Adipocyte (in vitro differentiated cells): ENCODE measurements at regions not wholly inside any gene's neighbourhood (a gene's known extent, or its start where the extent isn't known, plus 50 kb on each side); places are given as distances from the start of the nearest gene placed in this dataset.
"Not testable (repeated sequence)": the region's sequence is repeated elsewhere in the genome, so short reads cannot be mapped to it uniquely, and the experiment has no call there.

ENCODE experiments used
- DNase-seq: peaks from one replicate; pipeline ENCODE4 v3.0.0-alpha.2; 2015; ENCODE audit warnings: low read depth
- H3K27me3 ChIP-seq: replicated peaks from 2 replicates; pipeline ENCODE4 v1.7.0; 2013; ENCODE audit warnings: mild to moderate bottlenecking, low read length, moderate library complexity; ENCODE audit not compliant: control insufficient read depth, insufficient read depth
- H3K36me3 ChIP-seq: 2 replicates; pipeline ENCODE4 v1.7.0; 2013; ENCODE audit warnings: low read length, mild to moderate bottlenecking, moderate library complexity; ENCODE audit not compliant: control insufficient read depth, insufficient read depth, severe bottlenecking
- H3K4me1 ChIP-seq: 2 replicates; pipeline ENCODE4 v1.7.0; 2013; ENCODE audit warnings: mild to moderate bottlenecking, low read length, moderate library complexity; ENCODE audit not compliant: control insufficient read depth, insufficient read depth
- H3K4me3 ChIP-seq: 2 replicates; pipeline ENCODE4 v1.7.0; 2013; ENCODE audit warnings: mild to moderate bottlenecking, low read length, moderate library complexity
- H3K9ac ChIP-seq: 2 replicates; pipeline ENCODE4 v1.7.0; 2013; ENCODE audit warnings: mild to moderate bottlenecking, low read length, moderate library complexity
- H3K9me3 ChIP-seq: 2 replicates; pipeline ENCODE4 v1.7.0; 2013; ENCODE audit warnings: mild to moderate bottlenecking, low read length, moderate library complexity; ENCODE audit not compliant: control insufficient read depth

DNA sequence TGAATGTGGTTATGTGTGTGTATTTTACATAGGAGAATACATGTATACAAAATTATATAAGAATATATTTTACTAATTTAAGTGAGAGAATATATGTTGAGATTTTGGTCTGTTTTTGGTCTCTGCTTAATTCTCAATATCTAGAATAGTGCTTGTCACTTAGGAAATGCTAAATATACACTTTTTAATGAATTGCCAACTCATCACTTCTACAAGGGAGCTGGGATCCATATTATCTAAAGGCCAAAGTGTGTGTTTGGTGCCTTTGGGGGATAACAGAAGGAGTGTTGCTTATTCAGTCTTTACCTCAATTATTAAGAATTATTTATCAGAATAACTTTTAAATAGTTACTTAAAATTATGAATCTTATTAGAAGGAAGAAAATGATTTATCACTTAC lies 1304.8 kb downstream of the HACE1 start:
- Histone ChIP-seq H3K4me3 (no peak overlapping the region), H3K9me3 (peaks cover 5% of the 10 kb centered on the region), H3K36me3 (no peaks in the 10 kb centered on the region), H3K4me1 (no peaks in the 10 kb centered on the region), H3K9ac (no peak overlapping the region), H3K27me3 (no peaks in the 10 kb centered on the region)
- no peak for DNase-seq

DNA sequence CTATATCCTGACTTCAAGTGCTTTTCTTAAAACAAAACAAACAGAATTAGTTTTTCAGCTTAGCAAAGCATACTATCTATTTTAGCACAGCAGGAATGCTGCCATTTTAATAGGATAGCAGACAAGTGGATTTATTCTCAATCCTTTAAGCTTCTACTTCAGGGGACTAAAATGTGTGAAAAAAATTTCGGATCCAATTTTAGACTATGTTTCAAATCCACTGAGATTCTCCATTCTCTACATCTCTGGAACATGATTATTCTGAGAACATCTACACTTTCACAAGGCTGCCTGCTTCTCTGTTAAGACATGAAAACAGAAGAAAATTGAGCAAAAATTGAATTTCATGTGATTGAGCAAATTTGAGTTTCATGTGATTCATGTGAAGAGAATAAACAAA lies 1321.3 kb downstream of the HACE1 start:
- Histone ChIP-seq H3K27me3 (no peaks in the 10 kb centered on the region), H3K36me3 (no peaks in the 10 kb centered on the region), H3K9me3 (no peaks in the 10 kb centered on the region), H3K4me1 (no peaks in the 10 kb centered on the region), H3K9ac (no peak overlapping the region), H3K4me3 (no peak overlapping the region)
- no peak for DNase-seq

DNA sequence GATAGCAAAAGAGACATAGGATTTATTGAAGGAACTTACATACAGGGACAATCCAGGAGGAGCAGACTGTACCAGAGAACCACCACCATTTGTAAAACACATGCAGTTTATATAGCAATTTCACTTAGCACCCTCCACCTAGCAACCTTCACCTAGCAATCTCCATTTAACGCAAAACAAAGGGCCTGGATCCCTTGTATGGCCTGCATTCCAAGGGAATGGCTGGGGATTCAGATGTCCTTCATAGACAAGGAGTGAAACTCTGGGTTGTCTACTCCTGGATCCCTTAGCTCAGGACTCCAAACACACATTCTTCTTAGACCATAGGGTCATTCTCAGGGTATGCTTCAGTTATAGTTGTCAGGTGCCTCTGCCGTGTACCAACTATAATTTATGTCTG lies 1324.9 kb downstream of the HACE1 start:
- Histone ChIP-seq H3K27me3 (no peaks in the 10 kb centered on the region), H3K9ac (no peak overlapping the region), H3K4me3 (no peak overlapping the region), H3K4me1 (no peaks in the 10 kb centered on the region), H3K9me3 (peaks cover 3% of the 10 kb centered on the region), H3K36me3 (no peaks in the 10 kb centered on the region)
- DNase-seq, result no peak

DNA sequence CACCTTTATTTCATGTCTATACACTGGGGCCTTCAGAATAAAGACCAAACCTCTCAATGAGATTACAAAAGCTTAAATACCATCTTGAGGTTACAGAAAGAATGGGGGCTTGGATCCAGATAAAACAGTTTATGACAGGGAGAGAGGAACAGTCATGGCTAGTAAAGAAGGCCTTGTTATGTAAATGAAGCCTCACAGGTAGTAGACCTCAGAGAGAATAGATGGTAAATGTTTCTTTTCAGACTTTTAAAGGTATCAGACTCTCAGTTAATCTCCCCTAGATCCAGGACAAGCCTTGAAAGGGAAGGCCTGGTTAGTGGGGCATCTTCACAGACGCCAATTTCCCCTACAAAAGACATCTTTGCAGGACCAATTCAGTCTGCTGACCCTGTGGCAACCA lies 1325.6 kb downstream of the HACE1 start:
- Histone ChIP-seq H3K4me1 (no peaks in the 10 kb centered on the region), H3K9ac (no peak overlapping the region), H3K27me3 (no peaks in the 10 kb centered on the region), H3K36me3 (no peaks in the 10 kb centered on the region), H3K4me3 (no peak overlapping the region), H3K9me3 (peaks cover 3% of the 10 kb centered on the region)
- DNase-seq, result no peak

DNA sequence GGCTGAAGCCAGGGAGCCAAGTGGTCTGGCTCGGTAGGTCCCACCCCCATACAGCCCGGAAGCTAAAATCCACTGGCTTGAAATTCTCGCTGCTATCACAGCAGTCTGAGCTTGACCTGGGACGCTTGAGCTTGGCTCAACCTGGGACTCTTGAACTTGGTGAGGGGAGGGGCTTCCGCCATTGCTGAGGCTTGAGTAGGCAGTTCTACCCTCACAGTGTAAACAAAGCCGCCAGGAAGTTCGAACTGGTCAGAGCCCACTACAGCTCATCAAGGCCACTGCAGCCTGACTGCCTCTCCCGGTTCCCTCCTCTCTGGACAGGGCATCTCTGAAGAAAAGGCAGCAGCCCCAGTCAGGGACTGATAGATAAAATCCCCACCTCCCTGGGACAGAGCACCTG lies 1337.7 kb downstream of the HACE1 start:
- H3K27me3 ChIP-seq, result no peaks in the 10 kb centered on the region
- no peaks in the 10 kb centered on the region for H3K9me3 ChIP-seq
- no peak overlapping the region for H3K9ac ChIP-seq
- no peaks in the 10 kb centered on the region for H3K4me1 ChIP-seq
- no peak overlapping the region for H3K4me3 ChIP-seq
- no peaks in the 10 kb centered on the region for H3K36me3 ChIP-seq
- no peak for DNase-seq

DNA sequence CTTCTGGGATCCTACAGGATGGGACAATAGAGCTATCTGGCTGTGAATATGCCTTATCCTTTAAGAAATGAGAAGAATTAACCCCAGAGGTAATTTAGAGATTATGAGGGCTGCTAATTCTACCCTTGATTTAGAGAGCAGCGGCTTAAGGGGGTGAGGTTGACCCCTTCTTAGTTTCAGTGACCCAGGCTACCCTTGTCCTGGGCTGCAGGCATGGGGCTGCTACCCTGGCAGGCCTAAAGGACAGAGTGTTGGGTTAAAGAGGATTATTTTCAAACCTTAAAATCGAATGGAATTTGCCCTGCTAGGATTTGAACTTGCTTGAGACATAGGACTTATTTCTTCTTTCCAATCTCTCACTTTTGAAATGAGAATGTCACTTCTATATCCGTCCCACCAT lies 1343.4 kb downstream of the HACE1 start:
- no peak for DNase-seq

DNA sequence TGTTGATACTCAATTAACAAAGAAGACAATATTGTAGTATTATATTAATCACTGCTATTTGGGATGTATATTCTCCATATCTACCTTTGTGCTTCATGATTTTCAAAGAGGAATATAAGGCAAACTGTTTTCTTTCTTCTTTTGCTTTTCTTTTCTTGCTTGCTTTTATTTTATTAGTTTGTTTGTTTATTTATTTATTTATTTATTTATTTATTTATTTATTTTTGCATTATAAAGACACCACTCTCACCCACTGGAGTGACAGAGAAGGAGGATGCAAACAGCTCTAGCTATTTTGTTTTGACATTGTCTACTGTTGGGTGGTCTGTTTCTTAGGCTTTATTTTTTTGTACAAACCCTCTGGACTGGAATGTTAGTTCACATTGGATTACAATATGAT lies 1352.7 kb downstream of the HACE1 start:
- no peaks in the 10 kb centered on the region for H3K27me3 ChIP-seq
- H3K4me3 ChIP-seq, result no peak overlapping the region

More for the DNA sequence above, 1343.4 kb downstream of the HACE1 start:
- H3K4me1 ChIP-seq, result no peaks in the 10 kb centered on the region
- H3K9me3 ChIP-seq, result no peaks in the 10 kb centered on the region
- H3K27me3 ChIP-seq, result no peaks in the 10 kb centered on the region
- no peak overlapping the region for H3K4me3 ChIP-seq
- H3K9ac ChIP-seq, result no peak overlapping the region
- H3K36me3 ChIP-seq, result no peaks in the 10 kb centered on the region

DNA sequence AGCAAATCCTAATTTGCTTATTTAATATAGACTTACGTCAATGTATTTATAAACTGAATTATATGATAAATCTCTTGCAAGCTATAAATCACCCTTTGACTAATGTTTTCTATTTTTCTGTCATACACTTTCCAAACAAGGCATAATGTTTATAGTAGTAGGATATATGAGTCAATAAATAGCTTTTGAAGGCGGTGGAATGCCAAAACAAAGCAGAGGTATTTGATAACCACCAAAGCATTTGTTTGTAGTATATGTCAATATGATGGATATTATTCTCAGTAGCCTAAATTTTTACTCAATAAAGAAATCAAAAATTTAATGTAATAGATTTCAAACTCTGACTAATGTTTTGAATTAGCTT lies 1354.6 kb downstream of the HACE1 start:
- Histone ChIP-seq H3K4me1 (no peaks in the 10 kb centered on the region), H3K36me3 (no peaks in the 10 kb centered on the region), H3K27me3 (no peaks in the 10 kb centered on the region), H3K9me3 (peaks cover 4% of the 10 kb centered on the region), H3K4me3 (no peak overlapping the region), H3K9ac (no peak overlapping the region)
- DNase-seq, result no peak

More for the DNA sequence above, 1352.7 kb downstream of the HACE1 start:
- no peaks in the 10 kb centered on the region for H3K36me3 ChIP-seq
- no peak for DNase-seq
- peaks cover 4% of the 10 kb centered on the region for H3K9me3 ChIP-seq
- H3K9ac ChIP-seq, result no peak overlapping the region
- H3K4me1 ChIP-seq, result no peaks in the 10 kb centered on the region

DNA sequence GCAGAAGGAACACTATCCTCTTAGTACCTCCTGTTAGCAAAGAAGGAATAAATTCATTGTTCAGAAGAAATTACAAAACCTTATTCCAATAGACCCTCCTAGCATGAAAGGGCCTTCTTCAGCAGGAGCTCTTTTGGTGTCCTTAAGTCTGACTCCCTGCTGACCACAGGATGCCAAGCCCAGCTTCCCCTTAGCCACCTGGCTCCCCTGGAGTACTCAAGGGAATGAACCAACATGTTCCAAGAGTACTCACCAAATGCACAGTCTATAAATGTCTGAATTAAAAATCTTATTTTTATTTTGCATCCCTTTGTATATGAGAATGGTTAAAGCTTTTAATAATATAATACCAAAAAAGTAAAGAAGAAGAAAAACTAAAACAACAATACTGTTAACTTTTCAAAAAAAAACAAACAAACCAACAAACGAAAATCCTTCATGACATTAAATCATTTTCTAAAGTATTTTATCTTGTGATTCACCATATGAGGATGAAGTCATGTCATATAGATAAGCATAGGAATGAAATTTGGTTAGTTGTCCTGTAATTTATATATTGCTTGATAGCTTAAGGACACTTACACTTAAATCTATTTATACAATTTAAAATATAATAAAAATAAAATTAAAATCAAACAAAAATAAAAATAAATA lies 1355.1 kb downstream of the HACE1 start:
- no peaks in the 10 kb centered on the region for H3K27me3 ChIP-seq
- H3K4me1 ChIP-seq, result no peaks in the 10 kb centered on the region
- H3K36me3 ChIP-seq, result no peaks in the 10 kb centered on the region
- no peak overlapping the region for H3K4me3 ChIP-seq
- H3K9me3 ChIP-seq, result peaks cover 4% of the 10 kb centered on the region
- DNase-seq, result no peak
- H3K9ac ChIP-seq, result no peak overlapping the region

DNA sequence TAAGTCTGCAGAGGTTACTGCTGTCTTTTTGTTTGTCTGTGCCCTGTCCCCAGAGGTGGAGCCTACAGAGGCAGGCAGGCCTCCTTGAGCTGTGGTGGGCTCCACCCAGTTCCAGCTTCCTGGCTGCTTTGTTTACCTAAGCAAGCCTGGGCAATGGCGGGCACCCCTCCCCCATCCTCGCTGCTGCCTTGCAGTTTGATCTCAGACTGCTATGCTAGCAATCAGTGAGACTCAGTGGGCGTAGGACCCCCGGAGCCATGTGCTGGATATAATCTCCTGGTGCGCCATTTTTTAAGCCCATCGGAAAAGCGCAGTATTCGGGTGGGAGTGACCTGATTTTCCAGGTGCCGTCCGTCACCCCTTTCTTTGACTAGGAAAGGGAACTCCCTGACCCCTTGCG lies 1363.1 kb downstream of the HACE1 start:
- DNase-seq, H3K27me3 ChIP-seq, H3K9ac ChIP-seq, H3K4me3 ChIP-seq, H3K4me1 ChIP-seq, H3K36me3 ChIP-seq, H3K9me3 ChIP-seq: not testable (repeated sequence)

DNA sequence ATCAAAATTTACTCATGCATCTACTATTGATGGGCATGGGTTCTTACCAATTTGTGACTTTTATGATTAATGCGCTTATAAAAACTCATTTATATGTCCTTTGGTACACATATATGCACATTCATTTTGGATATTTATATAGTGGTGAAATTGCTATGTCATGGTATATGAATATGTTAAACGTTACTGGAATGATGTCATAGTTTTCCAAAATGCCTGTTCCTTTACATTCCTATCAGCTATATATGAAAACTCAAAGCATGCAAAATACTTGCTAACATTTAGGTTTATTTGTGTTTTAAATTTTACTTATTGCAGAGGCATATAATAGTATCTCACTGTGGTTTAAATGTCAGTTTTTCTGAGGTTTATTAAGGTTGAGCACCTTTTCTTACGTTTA lies 1403.1 kb downstream of the HACE1 start:
- Histone ChIP-seq H3K9me3 (no peaks in the 10 kb centered on the region), H3K36me3 (no peaks in the 10 kb centered on the region), H3K4me1 (no peaks in the 10 kb centered on the region), H3K4me3 (no peak overlapping the region), H3K27me3 (no peaks in the 10 kb centered on the region), H3K9ac (no peak overlapping the region)
- no peak for DNase-seq

DNA sequence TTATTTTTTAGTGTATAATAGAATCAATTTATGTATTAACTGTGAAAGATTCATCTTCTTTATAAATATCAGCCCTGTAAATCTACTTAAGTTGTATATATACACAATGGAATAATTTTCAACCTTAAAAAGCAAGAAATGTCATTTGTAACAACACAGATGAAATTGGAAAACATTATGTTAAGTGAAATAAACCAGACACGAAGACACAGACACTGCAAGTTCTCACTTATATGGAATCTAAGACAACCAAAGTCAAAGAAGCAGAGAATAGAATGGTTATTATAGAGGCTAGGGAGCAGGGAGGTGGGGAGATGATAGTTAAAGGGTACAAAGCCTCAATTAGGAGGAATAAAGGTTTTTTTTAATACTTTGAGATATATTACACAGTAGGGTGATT lies 1404.4 kb downstream of the HACE1 start:
- H3K4me3 ChIP-seq, result no peak overlapping the region
- H3K27me3 ChIP-seq, result no peaks in the 10 kb centered on the region
- H3K9ac ChIP-seq, result no peak overlapping the region
- H3K4me1 ChIP-seq, result no peaks in the 10 kb centered on the region
- H3K36me3 ChIP-seq, result no peaks in the 10 kb centered on the region
- DNase-seq, result no peak
- no peaks in the 10 kb centered on the region for H3K9me3 ChIP-seq
